DOHH2 (cell line): ENCODE measurements at regions not wholly inside any gene's neighbourhood (a gene's known extent, or its start where the extent isn't known, plus 50 kb on each side); places are given as distances from the start of the nearest gene placed in this dataset.

Source experiments
- H3F3A ChIP-seq: fragments of 200-600 bp; sonication (generic), shearing (Covaris generic); 2 replicates; pipeline ENCODE4 v1.6.0; 2016; ENCODE audit warnings: antibody characterized with exemption, mild to moderate bottlenecking; ENCODE audit not compliant: control insufficient read depth, insufficient read depth
- H3K27ac ChIP-seq: fragments of 200-600 bp; sonication (generic); 2 replicates; pipeline ENCODE4 v1.5.1; 2014; ENCODE audit warnings: low read depth, mild to moderate bottlenecking, low read length, moderate library complexity
- H3K27me3 ChIP-seq: fragments of 200-600 bp; sonication (generic); 2 replicates; pipeline ENCODE4 v1.6.1; 2014; ENCODE audit warnings: mild to moderate bottlenecking, low read length, mixed read lengths; ENCODE audit not compliant: control insufficient read depth
- H3K36me3 ChIP-seq: fragments of 200-600 bp; sonication (generic); 2 replicates; pipeline ENCODE4 v1.6.1; 2014; ENCODE audit warnings: mild to moderate bottlenecking, low read length, moderate library complexity, mixed read lengths; ENCODE audit not compliant: control insufficient read depth
- H3K4me1 ChIP-seq: fragments of 200-600 bp; sonication (generic); 2 replicates; pipeline ENCODE4 v1.6.1; 2014; ENCODE audit warnings: mild to moderate bottlenecking, low read length, mixed read lengths; ENCODE audit not compliant: control insufficient read depth
- H3K4me2 ChIP-seq: fragments of 200-600 bp; sonication (generic); 2 replicates; pipeline ENCODE4 v1.6.0; 2014; ENCODE audit warnings: mild to moderate bottlenecking, low read length, moderate library complexity
- H3K4me3 ChIP-seq: fragments of 200-600 bp; sonication (generic); 2 replicates; pipeline ENCODE4 v1.5.1; 2014; ENCODE audit warnings: mild to moderate bottlenecking, low read length, mixed read lengths
- H3K79me2 ChIP-seq: fragments of 200-600 bp; sonication (generic); 2 replicates; pipeline ENCODE4 v1.6.1; 2014; ENCODE audit warnings: mild to moderate bottlenecking, low read length, mixed read lengths; ENCODE audit not compliant: control insufficient read depth
- H3K9me2 ChIP-seq: fragments of 200-600 bp; sonication (generic); replicated peaks from 2 replicates; pipeline ENCODE4 v1.6.1; 2014; ENCODE audit warnings: mild to moderate bottlenecking, low read length, mixed read lengths; ENCODE audit not compliant: control insufficient read depth
- H3K9me3 ChIP-seq: fragments of 200-600 bp; sonication (generic); 2 replicates; pipeline ENCODE4 v1.6.1; 2014; ENCODE audit warnings: antibody characterized with exemption, low read length, mixed read lengths; ENCODE audit not compliant: control insufficient read depth, insufficient read depth
- H4K20me1 ChIP-seq: fragments of 200-600 bp; sonication (generic); 2 replicates; pipeline ENCODE4 v1.6.0; 2014; ENCODE audit warnings: low read depth, mild to moderate bottlenecking, antibody characterized with exemption, low read length, moderate library complexity; ENCODE audit not compliant: control insufficient read depth, insufficient read depth
- EZH2phosphoT487 ChIP-seq: fragments of 200-600 bp; sonication (generic); IDR thresholded peaks from 2 replicates; pipeline ENCODE4 v1.6.1; 2017; ENCODE audit warnings: borderline replicate concordance, mild to moderate bottlenecking, antibody characterized with exemption, low read length, moderate library complexity, mixed read lengths
- TF ChIP-seq, protein P1 (sequence below): fragments of 200-600 bp; sonication (generic); IDR thresholded peaks from one replicate; pipeline ENCODE4 v1.5.1; 2014; ENCODE audit warnings: antibody characterized with exemption, mild to moderate bottlenecking, low read depth, low read length; ENCODE audit not compliant: poor library complexity, severe bottlenecking

DNA sequence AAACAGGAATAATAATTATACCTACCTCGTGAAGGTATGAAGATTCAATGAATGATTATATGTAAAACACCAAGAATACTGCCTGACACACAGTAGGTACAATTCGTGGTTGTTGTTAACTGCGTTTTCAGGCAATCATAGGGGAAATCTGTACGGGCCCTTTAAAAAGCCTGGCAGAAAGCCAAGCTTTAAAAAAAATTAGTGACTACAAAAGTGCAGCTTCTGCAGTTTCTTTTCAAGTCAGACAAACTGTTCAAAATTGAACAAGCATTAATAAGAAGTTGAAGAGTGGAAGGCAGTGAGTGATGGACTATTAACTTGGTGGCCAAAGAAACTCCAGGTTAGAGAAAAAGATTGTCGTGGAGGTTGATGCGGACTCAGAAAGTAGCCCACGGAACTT is 85.9 kb upstream of the TRIO start:
- TF ChIP-seq, protein P1, sequence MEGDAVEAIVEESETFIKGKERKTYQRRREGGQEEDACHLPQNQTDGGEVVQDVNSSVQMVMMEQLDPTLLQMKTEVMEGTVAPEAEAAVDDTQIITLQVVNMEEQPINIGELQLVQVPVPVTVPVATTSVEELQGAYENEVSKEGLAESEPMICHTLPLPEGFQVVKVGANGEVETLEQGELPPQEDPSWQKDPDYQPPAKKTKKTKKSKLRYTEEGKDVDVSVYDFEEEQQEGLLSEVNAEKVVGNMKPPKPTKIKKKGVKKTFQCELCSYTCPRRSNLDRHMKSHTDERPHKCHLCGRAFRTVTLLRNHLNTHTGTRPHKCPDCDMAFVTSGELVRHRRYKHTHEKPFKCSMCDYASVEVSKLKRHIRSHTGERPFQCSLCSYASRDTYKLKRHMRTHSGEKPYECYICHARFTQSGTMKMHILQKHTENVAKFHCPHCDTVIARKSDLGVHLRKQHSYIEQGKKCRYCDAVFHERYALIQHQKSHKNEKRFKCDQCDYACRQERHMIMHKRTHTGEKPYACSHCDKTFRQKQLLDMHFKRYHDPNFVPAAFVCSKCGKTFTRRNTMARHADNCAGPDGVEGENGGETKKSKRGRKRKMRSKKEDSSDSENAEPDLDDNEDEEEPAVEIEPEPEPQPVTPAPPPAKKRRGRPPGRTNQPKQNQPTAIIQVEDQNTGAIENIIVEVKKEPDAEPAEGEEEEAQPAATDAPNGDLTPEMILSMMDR: no peak
- TF ChIP-seq EZH2phosphoT487: no peak
- H3K27ac ChIP-seq: no peak overlapping the region
- H3K79me2 ChIP-seq: no peaks in the 10 kb centered on the region
- no peaks in the 10 kb centered on the region for H3K4me1 ChIP-seq
- H3K9me2 ChIP-seq: no peaks in the 10 kb centered on the region
- no peak overlapping the region for H3K4me3 ChIP-seq
- no peaks in the 10 kb centered on the region for H4K20me1 ChIP-seq
- H3K36me3 ChIP-seq: no peaks in the 10 kb centered on the region
- H3K4me2 ChIP-seq: no peak overlapping the region
- peaks cover 2% of the 10 kb centered on the region for H3K27me3 ChIP-seq
- no peaks in the 10 kb centered on the region for H3K9me3 ChIP-seq
- H3F3A ChIP-seq: no peaks in the 10 kb centered on the region

DNA sequence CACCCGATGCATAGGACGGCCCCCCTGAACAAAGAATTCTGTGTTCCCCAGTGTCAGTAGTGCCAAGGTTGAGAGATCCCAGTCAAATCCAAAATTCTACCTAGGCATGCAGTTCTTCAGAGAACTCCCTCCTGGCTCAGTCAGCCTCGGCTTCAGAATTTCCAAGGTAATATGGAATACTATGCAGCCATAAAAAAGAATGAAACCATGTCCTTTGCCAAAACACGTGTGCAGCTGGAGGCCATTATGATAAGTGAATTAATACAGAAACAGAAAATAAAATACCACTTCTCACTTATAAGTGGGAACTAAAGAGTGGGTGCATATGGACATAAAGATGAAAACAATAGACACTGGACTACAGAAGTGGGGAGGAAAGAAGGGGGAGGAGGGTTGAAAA is 87.1 kb upstream of the TRIO start:
- no peaks in the 10 kb centered on the region for H3K9me2 ChIP-seq
- H3F3A ChIP-seq: no peaks in the 10 kb centered on the region
- H3K79me2 ChIP-seq: no peaks in the 10 kb centered on the region
- H3K27me3 ChIP-seq: no peaks in the 10 kb centered on the region
- H3K27ac ChIP-seq: no peak overlapping the region
- TF ChIP-seq, protein P1: no peak
- TF ChIP-seq EZH2phosphoT487: no peak
- no peak overlapping the region for H3K4me2 ChIP-seq
- H4K20me1 ChIP-seq: no peaks in the 10 kb centered on the region
- no peak overlapping the region for H3K4me3 ChIP-seq
- H3K9me3 ChIP-seq: no peaks in the 10 kb centered on the region
- H3K36me3 ChIP-seq: no peaks in the 10 kb centered on the region
- no peaks in the 10 kb centered on the region for H3K4me1 ChIP-seq

DNA sequence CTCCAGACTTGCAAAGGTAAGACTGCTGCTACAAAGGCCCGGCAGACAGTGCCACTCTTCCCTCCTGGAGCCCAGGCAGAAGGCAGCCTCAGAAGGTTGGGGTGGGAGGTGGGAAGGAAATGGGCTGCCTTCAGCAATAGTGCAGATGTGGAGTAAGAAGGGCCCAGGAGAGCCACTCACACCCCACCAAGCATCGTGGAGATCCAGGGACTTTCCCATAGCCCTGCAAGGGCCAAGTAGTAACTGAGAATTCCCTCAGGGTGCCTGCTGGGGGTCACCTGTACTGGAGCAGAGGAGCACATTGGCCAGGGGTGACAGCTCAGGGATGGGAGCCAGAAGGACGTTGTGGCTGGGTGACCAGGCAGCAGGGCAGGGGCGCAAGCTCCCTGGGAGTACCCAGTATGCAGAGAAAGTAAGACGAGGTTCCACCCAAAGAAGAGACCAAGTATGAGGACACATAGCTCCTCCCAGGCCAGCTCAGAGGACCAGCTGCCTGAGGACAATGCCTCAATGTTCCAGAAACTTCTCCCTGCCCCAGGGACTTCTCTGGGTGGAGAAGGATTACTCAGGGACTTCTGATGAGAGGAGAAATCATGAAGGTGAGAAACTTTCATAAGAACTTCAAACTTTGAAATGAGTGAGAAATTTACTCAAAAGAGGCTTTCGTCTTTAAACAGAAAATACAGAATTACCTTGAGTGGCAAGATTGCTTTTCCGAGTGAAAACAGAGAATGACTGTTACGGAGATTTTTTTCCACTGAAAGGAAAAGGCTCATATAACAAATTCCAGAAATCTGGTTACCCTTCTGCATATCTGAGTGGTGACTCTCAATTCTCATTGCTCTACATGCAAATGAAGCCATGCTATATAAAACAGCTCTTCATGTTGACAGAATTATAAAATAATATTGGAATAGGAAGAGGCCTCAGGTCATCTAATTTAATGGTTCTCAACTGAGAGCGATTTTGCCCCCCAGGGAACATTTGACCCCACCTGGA is 87.9 kb upstream of the TRIO start:
- no peaks in the 10 kb centered on the region for H3F3A ChIP-seq
- no peaks in the 10 kb centered on the region for H3K27me3 ChIP-seq
- H3K4me1 ChIP-seq: no peaks in the 10 kb centered on the region
- H3K4me3 ChIP-seq: no peak overlapping the region
- no peak overlapping the region for H3K4me2 ChIP-seq
- TF ChIP-seq EZH2phosphoT487: no peak
- TF ChIP-seq, protein P1: no peak
- no peaks in the 10 kb centered on the region for H3K36me3 ChIP-seq
- H3K27ac ChIP-seq: no peak overlapping the region
- no peaks in the 10 kb centered on the region for H3K9me3 ChIP-seq
- no peaks in the 10 kb centered on the region for H3K9me2 ChIP-seq
- H3K79me2 ChIP-seq: no peaks in the 10 kb centered on the region
- H4K20me1 ChIP-seq: no peaks in the 10 kb centered on the region
